Fibroblast of lung (primary cell): ENCODE measurements at regions not wholly inside any gene's neighbourhood (a gene's known extent, or its start where the extent isn't known, plus 50 kb on each side); places are given as distances from the start of the nearest gene placed in this dataset.

Experiments
- CTCF ChIP-seq, 2 donors: IDR thresholded peaks in 1 of 2; conservative IDR thresholded peaks in 1 of 2; 1 replicate in 1 of 2; 2 replicates in 1 of 2; pipeline ENCODE4 v1.5.1; 2011 to 2012; ENCODE audit warnings: low read length in 2 of 2, control low read depth in 1 of 2, inconsistent platforms in 1 of 2, low read depth in 1 of 2, mild to moderate bottlenecking in 1 of 2
- EZH2 ChIP-seq: IDR thresholded peaks from 2 replicates; pipeline ENCODE4 v1.5.1; 2012; ENCODE audit warnings: low read length, control low read depth, mild to moderate bottlenecking; ENCODE audit errors: missing control alignments

DNA sequence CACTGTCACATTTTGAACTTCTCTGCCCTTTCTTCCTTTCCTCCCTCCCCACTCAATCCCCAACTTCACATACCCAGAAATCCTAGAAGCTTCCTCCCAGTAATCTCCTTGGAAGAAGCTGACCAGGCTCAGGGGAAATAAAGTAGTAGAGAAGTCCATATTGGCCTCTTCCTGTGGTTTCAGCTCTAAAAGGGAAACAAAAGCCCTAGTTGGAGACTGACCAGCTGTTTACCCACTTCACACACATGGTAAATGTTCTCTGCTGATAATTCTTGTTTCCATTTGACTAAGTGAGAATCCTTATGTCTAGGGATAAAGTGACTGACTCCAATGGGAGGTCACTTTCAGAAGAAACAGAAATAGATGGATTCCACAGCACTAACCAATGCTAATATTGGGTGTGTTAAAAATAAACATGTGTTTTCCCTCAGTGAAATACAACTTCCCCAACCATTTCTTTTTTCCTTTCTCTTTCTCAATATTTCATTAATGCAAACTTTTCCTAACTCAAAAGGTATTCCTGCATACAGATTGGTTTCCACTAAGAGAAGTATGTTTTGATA lies 178.9 kb upstream of the DPT start:
- TF ChIP-seq CTCF (conservative IDR thresholded peaks at IDR 0.05 in 1 of 2, IDR thresholded peaks at IDR 0.05 in 1 of 2; ENCODE audit: low read depth in 1 of 2, low read length in 2 of 2) (no peak), EZH2 (no peak)
